Epithelial cell of proximal tubule (primary cell): ENCODE measurements at regions not wholly inside any gene's neighbourhood (a gene's known extent, or its start where the extent isn't known, plus 50 kb on each side); places are given as distances from the start of the nearest gene placed in this dataset.

Source experiments
- DNase-seq: peaks from one replicate; pipeline ENCODE4 v3.0.0-alpha.2; 2011; ENCODE audit warnings: low read depth
- H3K4me3 ChIP-seq: 2 replicates; pipeline ENCODE4 v1.5.1; 2011; ENCODE audit warnings: low read depth, mild to moderate bottlenecking, low read length
- TF ChIP-seq, protein P1 (sequence below): conservative IDR thresholded peaks from 2 replicates; pipeline ENCODE4 v1.5.1; 2012; ENCODE audit warnings: low read depth, mild to moderate bottlenecking, low read length

DNA sequence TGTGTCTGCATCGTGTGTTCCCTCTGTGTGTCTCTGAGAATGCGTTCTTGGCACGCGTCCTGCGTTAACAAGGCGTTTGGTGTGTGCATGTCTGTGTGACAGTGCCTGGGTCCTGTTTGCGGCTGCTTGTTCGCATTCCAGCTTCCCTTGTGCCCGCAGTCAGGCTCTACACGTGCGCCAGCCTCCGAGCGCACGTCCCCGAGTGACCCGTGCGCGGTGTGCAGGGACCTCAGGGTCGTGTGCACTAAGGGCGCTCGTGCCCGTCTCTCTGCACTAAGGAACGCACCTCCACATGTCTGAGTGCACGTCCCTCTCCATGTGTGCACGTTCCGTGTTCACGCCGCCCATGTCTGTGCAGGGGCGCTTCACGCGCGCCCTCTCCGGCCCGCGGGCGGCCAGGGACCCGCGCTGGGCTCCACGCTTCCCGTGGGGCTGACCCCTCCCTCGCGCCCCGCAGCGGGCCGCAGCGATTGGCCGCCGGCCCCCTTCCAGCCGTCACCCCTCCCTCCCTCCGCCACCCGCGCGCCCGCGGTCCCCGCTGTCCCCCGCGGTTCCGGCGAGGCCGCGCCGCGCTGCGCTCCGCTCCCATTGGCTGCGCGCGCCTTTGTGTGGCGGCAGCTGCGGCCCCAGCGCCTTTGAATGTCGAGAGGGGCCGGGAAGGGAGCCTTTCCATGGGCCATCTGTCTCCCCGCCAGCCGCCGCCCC, 229.4 kb downstream of the HAUS1 start:
- H3K4me3 ChIP-seq, result peak overlapping the region; percentile 47

DNA sequence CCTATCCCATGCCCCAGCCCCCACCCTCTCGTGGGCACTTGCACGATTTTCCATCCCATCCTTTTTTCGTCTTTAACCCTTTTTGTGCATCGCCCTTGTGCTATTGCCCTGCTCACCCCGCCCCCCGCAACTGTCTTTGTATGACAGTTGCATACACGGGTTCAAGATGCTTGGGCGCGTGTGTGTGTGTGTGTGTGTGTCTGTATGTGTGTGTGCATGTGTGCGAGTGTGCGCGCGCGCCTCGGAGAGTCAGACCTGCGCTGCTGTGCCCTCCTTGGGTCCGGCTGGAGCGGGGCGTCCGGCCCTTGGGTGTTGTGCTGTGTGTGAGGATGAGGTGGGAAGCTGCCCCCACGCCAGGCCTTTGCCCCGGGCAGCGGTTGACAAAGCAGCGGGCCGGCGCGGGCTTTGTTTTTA, 230.7 kb downstream of the HAUS1 start:
- TF ChIP-seq, protein P1, sequence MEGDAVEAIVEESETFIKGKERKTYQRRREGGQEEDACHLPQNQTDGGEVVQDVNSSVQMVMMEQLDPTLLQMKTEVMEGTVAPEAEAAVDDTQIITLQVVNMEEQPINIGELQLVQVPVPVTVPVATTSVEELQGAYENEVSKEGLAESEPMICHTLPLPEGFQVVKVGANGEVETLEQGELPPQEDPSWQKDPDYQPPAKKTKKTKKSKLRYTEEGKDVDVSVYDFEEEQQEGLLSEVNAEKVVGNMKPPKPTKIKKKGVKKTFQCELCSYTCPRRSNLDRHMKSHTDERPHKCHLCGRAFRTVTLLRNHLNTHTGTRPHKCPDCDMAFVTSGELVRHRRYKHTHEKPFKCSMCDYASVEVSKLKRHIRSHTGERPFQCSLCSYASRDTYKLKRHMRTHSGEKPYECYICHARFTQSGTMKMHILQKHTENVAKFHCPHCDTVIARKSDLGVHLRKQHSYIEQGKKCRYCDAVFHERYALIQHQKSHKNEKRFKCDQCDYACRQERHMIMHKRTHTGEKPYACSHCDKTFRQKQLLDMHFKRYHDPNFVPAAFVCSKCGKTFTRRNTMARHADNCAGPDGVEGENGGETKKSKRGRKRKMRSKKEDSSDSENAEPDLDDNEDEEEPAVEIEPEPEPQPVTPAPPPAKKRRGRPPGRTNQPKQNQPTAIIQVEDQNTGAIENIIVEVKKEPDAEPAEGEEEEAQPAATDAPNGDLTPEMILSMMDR, result no peak
- no peak for DNase-seq
- H3K4me3 ChIP-seq, result peak overlapping the region; percentile 44

More for the DNA sequence above, 229.4 kb downstream of the HAUS1 start:
- no peak for DNase-seq
- TF ChIP-seq, protein P1, result no peak

DNA sequence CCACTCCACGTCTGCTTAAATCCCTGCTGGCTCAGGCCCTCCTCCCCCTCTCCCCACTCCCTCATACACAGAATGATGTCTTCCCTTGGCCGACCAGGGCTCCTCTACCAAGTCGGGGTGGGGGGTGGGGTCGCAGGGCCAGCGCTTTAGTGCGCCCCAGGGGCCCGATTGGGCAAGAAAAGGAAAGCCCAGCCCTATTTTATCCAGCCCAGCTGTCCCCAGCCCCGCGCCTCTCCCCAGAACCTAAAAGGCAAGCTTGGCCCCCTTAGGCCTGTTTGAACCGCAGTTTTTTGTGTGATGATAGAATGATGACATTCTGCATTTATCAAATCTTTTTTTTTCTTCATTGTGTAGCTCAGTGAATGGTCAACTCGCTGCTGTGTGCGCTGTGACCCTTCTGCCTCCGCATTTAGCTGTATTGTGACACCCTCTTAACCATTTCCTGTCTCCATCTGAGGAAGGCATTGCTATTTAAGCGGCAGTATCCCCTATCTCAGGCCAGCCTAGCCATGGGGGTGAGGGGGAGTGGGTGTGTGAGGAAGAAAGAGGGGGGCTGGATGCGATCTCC, 231.4 kb downstream of the HAUS1 start:
- TF ChIP-seq, protein P1, result no peak
- no peak for DNase-seq
- peak overlapping the region; percentile 44 for H3K4me3 ChIP-seq

DNA sequence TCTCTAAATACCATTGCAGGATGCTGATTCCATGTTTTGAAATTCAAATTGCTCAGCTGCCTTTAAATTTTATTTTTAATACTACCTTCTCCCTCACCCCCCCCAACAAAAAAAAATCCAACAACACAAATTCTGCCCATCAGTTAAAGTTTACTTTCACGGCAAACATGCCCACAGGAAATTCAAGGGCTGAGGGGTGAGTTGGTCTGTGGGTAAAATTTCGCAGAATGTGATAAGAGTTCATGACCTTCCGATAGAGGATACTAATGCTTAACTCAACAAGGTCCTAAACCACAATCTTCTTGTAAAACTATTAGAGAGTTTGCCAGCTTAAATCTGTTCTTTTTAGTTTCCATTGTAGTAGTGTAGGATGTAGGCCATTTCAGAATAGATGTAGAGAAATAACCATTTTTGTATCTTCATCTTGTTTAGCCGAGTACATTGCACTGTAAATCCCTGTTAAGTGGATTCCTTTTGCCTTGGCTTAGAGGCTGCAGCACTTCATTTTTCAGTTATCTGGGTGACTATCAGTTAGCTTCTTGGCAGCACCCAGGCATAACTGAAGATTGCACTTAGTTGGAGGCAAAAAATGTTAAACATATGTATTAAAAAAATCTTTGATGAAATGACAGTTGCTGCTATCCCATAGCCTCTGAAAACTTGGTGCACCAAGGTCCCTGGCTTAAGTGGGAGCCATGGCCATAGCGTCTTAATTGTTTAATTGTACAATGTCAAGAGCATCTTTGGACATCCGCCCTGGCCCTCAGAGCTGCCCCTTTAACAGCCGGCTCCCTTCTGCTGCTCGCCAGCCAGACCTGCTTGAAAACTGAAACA, 232.3 kb downstream of the HAUS1 start:
- no peak overlapping the region for H3K4me3 ChIP-seq
- no peak for DNase-seq
- TF ChIP-seq, protein P1, result no peak

DNA sequence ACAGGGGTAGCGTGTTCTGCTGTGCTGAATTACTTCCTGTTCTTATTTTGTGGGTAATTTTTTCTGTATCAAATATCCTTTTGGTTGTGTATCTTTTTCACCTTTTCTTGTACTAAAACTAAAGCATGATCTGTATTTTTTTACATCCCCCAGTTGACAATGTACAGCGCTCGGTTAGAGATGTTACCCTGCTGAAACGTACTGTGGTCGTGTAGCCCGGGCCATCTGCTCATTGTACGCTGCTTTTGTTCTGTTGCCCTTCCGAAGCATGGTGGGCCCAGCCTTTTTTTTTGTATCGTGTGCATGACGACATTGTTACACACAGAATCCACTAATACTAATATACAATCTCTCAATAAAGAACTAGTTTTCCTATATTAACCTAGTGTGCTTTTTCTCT, 233.1 kb downstream of the HAUS1 start:
- H3K4me3 ChIP-seq, result no peak overlapping the region
- no peak for DNase-seq
- TF ChIP-seq, protein P1, result no peak

DNA sequence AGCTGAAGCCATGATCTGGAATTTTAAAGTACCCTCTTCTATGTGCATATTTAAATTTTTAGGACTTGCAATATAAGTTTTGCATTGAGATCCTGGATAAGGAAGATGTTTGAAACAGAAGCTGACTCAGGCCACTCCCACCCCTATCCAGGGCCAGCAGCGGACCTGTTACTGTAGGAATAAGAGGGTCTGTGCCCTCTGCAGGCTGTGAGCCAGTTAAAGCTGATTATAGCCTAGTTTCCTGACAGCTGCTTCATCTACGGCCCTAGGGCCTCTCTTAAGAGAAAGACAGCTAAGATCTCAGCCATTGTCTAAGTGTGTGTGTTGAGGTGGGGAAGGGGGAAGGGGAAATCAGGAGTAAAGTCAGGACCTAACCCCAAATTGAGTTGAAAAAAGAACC, 234.0 kb downstream of the HAUS1 start:
- DNase-seq, result no peak
- TF ChIP-seq, protein P1, result no peak
- no peak overlapping the region for H3K4me3 ChIP-seq
